ENCODE measurements at regions not wholly inside any gene's neighbourhood (a gene's known extent, or its start where the extent isn't known, plus 50 kb on each side); places are given as distances from the start of the nearest gene placed in this dataset.

GRCh38 chr7:54253036-54253373, 289.2 kb upstream of the VSTM2A start:
- H3K36me3 ChIP-seq (ENCODE audit: insufficient read depth, low read length) = no peaks in the 10 kb centered on the region
- no peak for TF ChIP-seq CTCF (IDR thresholded peaks at IDR 0.05; ENCODE audit: extremely low read depth, low read depth, low read length)
- DNase-seq (ENCODE audit: insufficient read length, low spot score, missing footprints) = no peak
- H3K4me3 ChIP-seq (ENCODE audit: insufficient read depth, low read length) = no peak overlapping the region
- no peaks in the 10 kb centered on the region for H3K9me3 ChIP-seq (ENCODE audit: low read depth, low read length)
- no peaks in the 10 kb centered on the region for H3K4me1 ChIP-seq (ENCODE audit: insufficient read depth, low read length)
- no peaks in the 10 kb centered on the region for H4K20me1 ChIP-seq (ENCODE audit: insufficient read depth, low read length)
- no peak overlapping the region for H3K27ac ChIP-seq (ENCODE audit: low read depth, low read length)
- H2AFZ ChIP-seq (ENCODE audit: low read length) = no peak overlapping the region
- H3K27me3 ChIP-seq (ENCODE audit: insufficient read depth, low read length) = no peaks in the 10 kb centered on the region
- no peak overlapping the region for H3K4me2 ChIP-seq (ENCODE audit: insufficient read depth, low read length)
- no peaks in the 10 kb centered on the region for H3K79me2 ChIP-seq (ENCODE audit: insufficient read depth, low read length)

DNA sequence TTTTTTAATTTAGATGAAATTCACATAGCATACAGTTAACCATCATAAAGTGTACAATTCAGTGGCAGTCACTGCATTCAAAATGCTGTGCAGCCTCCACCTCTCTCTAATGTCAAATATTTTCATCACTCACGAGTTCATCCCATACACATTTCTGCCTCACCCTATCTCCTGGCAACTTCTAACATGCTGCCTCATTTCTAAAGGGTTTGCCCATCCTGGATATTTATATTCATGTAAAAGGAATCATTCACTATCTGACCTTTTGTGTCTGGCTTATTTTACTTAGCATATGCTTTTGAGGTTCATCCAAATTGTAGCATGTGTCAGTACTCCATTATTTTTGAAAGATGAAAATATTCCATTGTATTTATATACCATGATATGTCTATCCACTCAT, 286.9 kb upstream of the VSTM2A start:
- Histone ChIP-seq H3K79me2 (ENCODE audit: insufficient read depth, low read length) (no peaks in the 10 kb centered on the region), H4K20me1 (ENCODE audit: insufficient read depth, low read length) (no peaks in the 10 kb centered on the region), H3K4me2 (ENCODE audit: insufficient read depth, low read length) (no peak overlapping the region), H3K27ac (ENCODE audit: low read depth, low read length) (no peak overlapping the region), H3K27me3 (ENCODE audit: insufficient read depth, low read length) (no peaks in the 10 kb centered on the region), H3K9me3 (ENCODE audit: low read depth, low read length) (peaks cover 2% of the 10 kb centered on the region), H2AFZ (ENCODE audit: low read length) (no peak overlapping the region), H3K4me3 (ENCODE audit: insufficient read depth, low read length) (no peak overlapping the region), H3K4me1 (ENCODE audit: insufficient read depth, low read length) (no peaks in the 10 kb centered on the region), H3K36me3 (ENCODE audit: insufficient read depth, low read length) (no peaks in the 10 kb centered on the region)
- DNase-seq (ENCODE audit: insufficient read length, low spot score, missing footprints) = no peak
- TF ChIP-seq CTCF (IDR thresholded peaks at IDR 0.05; ENCODE audit: extremely low read depth, low read depth, low read length) = no peak

- DNase-seq (ENCODE audit: insufficient read length, low spot score, missing footprints) = no peak
- TF ChIP-seq CTCF (IDR thresholded peaks at IDR 0.05; ENCODE audit: extremely low read depth, low read depth, low read length) = no peak
- peaks cover 7% of the 10 kb centered on the region for H3K9me3 ChIP-seq (ENCODE audit: low read depth, low read length)
- H2AFZ ChIP-seq (ENCODE audit: low read length) = no peak overlapping the region
- H3K4me1 ChIP-seq (ENCODE audit: insufficient read depth, low read length) = no peaks in the 10 kb centered on the region
- H3K36me3 ChIP-seq (ENCODE audit: insufficient read depth, low read length) = no peaks in the 10 kb centered on the region
- no peak overlapping the region for H3K27ac ChIP-seq (ENCODE audit: low read depth, low read length)
- no peaks in the 10 kb centered on the region for H3K79me2 ChIP-seq (ENCODE audit: insufficient read depth, low read length)
- no peak overlapping the region for H3K4me3 ChIP-seq (ENCODE audit: insufficient read depth, low read length)
- H4K20me1 ChIP-seq (ENCODE audit: insufficient read depth, low read length) = no peaks in the 10 kb centered on the region
- no peaks in the 10 kb centered on the region for H3K27me3 ChIP-seq (ENCODE audit: insufficient read depth, low read length)
- no peak overlapping the region for H3K4me2 ChIP-seq (ENCODE audit: insufficient read depth, low read length)
Measured at GRCh38 chr7:54259185-54259584, 283.0 kb upstream of the VSTM2A start.

GRCh38 chr7:54260941-54261371, 281.2 kb upstream of the VSTM2A start:
- Histone ChIP-seq H3K4me3 (ENCODE audit: insufficient read depth, low read length) (no peak overlapping the region), H3K27ac (ENCODE audit: low read depth, low read length) (no peak overlapping the region), H3K9me3 (ENCODE audit: low read depth, low read length) (peaks cover 7% of the 10 kb centered on the region), H3K27me3 (ENCODE audit: insufficient read depth, low read length) (no peaks in the 10 kb centered on the region), H3K4me1 (ENCODE audit: insufficient read depth, low read length) (no peaks in the 10 kb centered on the region), H2AFZ (ENCODE audit: low read length) (no peak overlapping the region), H3K36me3 (ENCODE audit: insufficient read depth, low read length) (no peaks in the 10 kb centered on the region), H3K79me2 (ENCODE audit: insufficient read depth, low read length) (no peaks in the 10 kb centered on the region), H3K4me2 (ENCODE audit: insufficient read depth, low read length) (no peak overlapping the region), H4K20me1 (ENCODE audit: insufficient read depth, low read length) (no peaks in the 10 kb centered on the region)
- peak; percentile 58 for DNase-seq (ENCODE audit: insufficient read length, low spot score, missing footprints)
- TF ChIP-seq CTCF (IDR thresholded peaks at IDR 0.05; ENCODE audit: extremely low read depth, low read depth, low read length) = no peak
